GM12878 (cell line): ENCODE measurements at regions not wholly inside any gene's neighbourhood (a gene's known extent, or its start where the extent isn't known, plus 50 kb on each side); places are given as distances from the start of the nearest gene placed in this dataset.

Source experiments
- ATAC-seq: fragments of 200-7000 bp; cut with Tn5 transposase; 3 replicates; pipeline ENCODE4 v1.9.1; 2020; ENCODE audit warnings: mild to moderate bottlenecking, moderate library complexity
- BruUV-seq: library from RNA; stranded (reverse); fragments of 400-500 nt; replicated peaks from 2 replicates; lab custom pipeline; 2021; lab: Mats Ljungman, UMichigan
- CTCF ChIA-PET: fragments of 300-600 bp; sonication (Branson Sonifier 250); formaldehyde crosslinking; extraction: SDS; loops from one replicate; lab custom pipeline; 2021; ENCODE audit warnings: inconsistent platforms; lab: Yijun Ruan, JAX
- POLR2A ChIA-PET: fragments of 350-600 bp; formaldehyde crosslinking; extraction: SDS; loops from one replicate; lab custom pipeline; 2021; ENCODE audit warnings: inconsistent platforms; lab: Charles Lee
- RAD21 ChIA-PET: fragments of 300-600 bp; sonication (Branson Sonifier 250); formaldehyde crosslinking; loops from one replicate; lab custom pipeline; 2023; ENCODE audit warnings: antibody characterized with exemption; ENCODE audit not compliant: unreplicated experiment; lab: Charles Lee
- SMC1A ChIA-PET: fragments of 300-600 bp; sonication (Branson Sonifier 250); formaldehyde crosslinking; loops from one replicate; lab custom pipeline; 2023; ENCODE audit not compliant: unreplicated experiment, uncharacterized antibody; lab: Charles Lee
- DNase-seq: peaks from one replicate; pipeline ENCODE4 v3.0.0-alpha.2; 2011; ENCODE audit warnings: low read depth, low spot score
- FAIRE-seq: peaks from 3 replicates; lab custom pipeline; 2011; peaks lifted over from hg19 to GRCh38; lab: Jason Lieb, UNC
- H2AFZ ChIP-seq: 2 replicates; pipeline ENCODE4 v1.6.0; 2011; ENCODE audit warnings: low read depth, low read length, control low read depth; ENCODE audit not compliant: control insufficient read depth
- H3K27ac ChIP-seq: 2 replicates; pipeline ENCODE4 v1.5.1; 2011; ENCODE audit warnings: control low read depth; ENCODE audit not compliant: control insufficient read depth, insufficient read depth
- H3K27me3 ChIP-seq, 2 experiments: replicated peaks in 1 of 2; 2 replicates each; pipeline versions ENCODE4 v1.6.0 to v1.6.1; 2011; ENCODE audit warnings: low read length in 1 of 2; ENCODE audit not compliant: control insufficient read depth in 2 of 2, insufficient read depth in 2 of 2
- H3K36me3 ChIP-seq, 2 experiments: 2 replicates each; pipeline ENCODE4 v1.5.1; 2011; ENCODE audit warnings: low read length in 1 of 2; ENCODE audit not compliant: control insufficient read depth in 2 of 2, insufficient read depth in 2 of 2
- H3K4me1 ChIP-seq: 2 replicates; pipeline ENCODE4 v1.6.1; 2011; ENCODE audit warnings: mild to moderate bottlenecking, low read length, moderate library complexity, mixed read lengths; ENCODE audit not compliant: control insufficient read depth, insufficient read depth
- H3K4me2 ChIP-seq: 2 replicates; pipeline ENCODE4 v1.6.0; 2011; ENCODE audit warnings: control low read depth; ENCODE audit not compliant: control insufficient read depth, insufficient read depth
- H3K4me3 ChIP-seq: fragments of 200-600 bp; sonication (generic); 2 replicates; pipeline ENCODE4 v1.5.1; 2016
- H3K79me2 ChIP-seq: 2 replicates; pipeline ENCODE4 v1.6.0; 2011; ENCODE audit warnings: low read length; ENCODE audit not compliant: control insufficient read depth, insufficient read depth
- H3K9ac ChIP-seq: 2 replicates; pipeline ENCODE4 v1.8.0; 2011; ENCODE audit warnings: low read length, control low read depth, mixed read lengths; ENCODE audit not compliant: control insufficient read depth, insufficient read depth
- H3K9me3 ChIP-seq: replicated peaks from 3 replicates; pipeline ENCODE4 v1.5.1; 2011; ENCODE audit warnings: mild to moderate bottlenecking, low read length; ENCODE audit not compliant: control insufficient read depth, insufficient read depth
- H4K20me1 ChIP-seq: 2 replicates; pipeline ENCODE4 v1.6.0; 2011; ENCODE audit not compliant: control insufficient read depth, insufficient read depth
- BCLAF1 ChIP-seq: fragments of 450-650 bp; IDR thresholded peaks from 2 replicates; pipeline ENCODE4 v1.6.1; 2017; ENCODE audit warnings: antibody characterized with exemption, mild to moderate bottlenecking, moderate library complexity
- CREB1 ChIP-seq: IDR thresholded peaks from 2 replicates; pipeline ENCODE4 v1.6.1; 2012; ENCODE audit warnings: low read depth, mild to moderate bottlenecking, inconsistent platforms
- HSF1 ChIP-seq: fragments of 150-350 bp; IDR thresholded peaks from 2 replicates; pipeline ENCODE4 v1.6.1; 2014; ENCODE audit warnings: mild to moderate bottlenecking, low read depth, low read length
- MEF2A ChIP-seq: IDR thresholded peaks from 2 replicates; pipeline ENCODE4 v1.6.1; 2011; ENCODE audit warnings: low read depth, mild to moderate bottlenecking, low read length, moderate library complexity; ENCODE audit not compliant: insufficient read depth
- PBX3 ChIP-seq: IDR thresholded peaks from 2 replicates; pipeline ENCODE4 v1.6.1; 2011; ENCODE audit warnings: mild to moderate bottlenecking, low read depth, low read length, moderate library complexity; ENCODE audit not compliant: insufficient replicate concordance
- SUPT20H ChIP-seq: IDR thresholded peaks from 2 replicates; pipeline ENCODE4 v1.6.1; 2011; ENCODE audit warnings: low read depth, mild to moderate bottlenecking, low read length, moderate library complexity, borderline replicate concordance; ENCODE audit not compliant: control insufficient read depth
- WGBS: methylation state at CpG from one replicate; pipeline ENCODE4 v1.1.6; 2016; ENCODE audit warnings: low lambda C conversion rate; ENCODE audit not compliant: insufficient replicate concordance, insufficient coverage; ENCODE audit errors: missing lambda C conversion rate; 5-methylcytosine and 5-hydroxymethylcytosine counted together
- in situ Hi-C: fragments of 300-500 bp; cut with MboI; formaldehyde crosslinking; loops from 9 replicates; pipeline ENCODE4 v1.14.3; 2018; ENCODE audit warnings: mixed read lengths
- intact Hi-C: fragments of 100-400 bp; cut with micrococcal nuclease; formaldehyde crosslinking; loops from one replicate; pipeline ENCODE4 v1.14.2; 2022; ENCODE audit not compliant: unreplicated experiment

GRCh38 chr10:3992382-3993178, 207.6 kb upstream of the KLF6 start:
- RAD21 ChIA-PET = no interaction called here
- intact Hi-C loops = no loop called here
- FAIRE-seq = no peak

More at GRCh38 chr10:3992382-3993178, 207.6 kb upstream of the KLF6 start:
- CTCF ChIA-PET = no interaction called here
- DNase-seq = no peak
- SMC1A ChIA-PET = interaction anchor here (0.6 kb wide), 1 partner anchor 229 kb away, joined by 3 read pairs; no protein-coding TSS in a partner anchor
- no peaks in the 10 kb centered on the region for H3K36me3 ChIP-seq
- no peak overlapping the region for H3K9ac ChIP-seq
- TF ChIP-seq PBX3 = no peak
- no peak for TF ChIP-seq MEF2A
- no peak for TF ChIP-seq HSF1
- no peak for TF ChIP-seq CREB1
- no peak for TF ChIP-seq SUPT20H
- no peak for TF ChIP-seq BCLAF1
- no peaks in the 10 kb centered on the region for H4K20me1 ChIP-seq
- no peaks in the 10 kb centered on the region for H3K27me3 ChIP-seq
- H2AFZ ChIP-seq = no peak overlapping the region
- ATAC-seq = no peak
- no peak overlapping the region for H3K27ac ChIP-seq
- H3K4me1 ChIP-seq = no peaks in the 10 kb centered on the region
- BruUV-seq = no TSS peak
- in situ Hi-C loops = no loop called here
- no peaks in the 10 kb centered on the region for H3K9me3 ChIP-seq
- H3K79me2 ChIP-seq = no peaks in the 10 kb centered on the region
- no peak overlapping the region for H3K4me3 ChIP-seq
- 63% methylated on average over 16 of the region's 16 CpGs for WGBS
- no peak overlapping the region for H3K4me2 ChIP-seq
- POLR2A ChIA-PET = no interaction called here
